Gastrocnemius medialis (tissue), 4 donors: ENCODE measurements at regions not wholly inside any gene's neighbourhood (a gene's known extent, or its start where the extent isn't known, plus 50 kb on each side); places are given as distances from the start of the nearest gene placed in this dataset.

ENCODE experiments used
- CTCF ChIP-seq, 5 experiments: fragments of 450-650 bp in 3 of 5; fragments of 200-600 bp in 2 of 5; sonication (generic) in 2 of 5; IDR thresholded peaks in 4 of 5; conservative IDR thresholded peaks in 1 of 5; 1 replicate in 4 of 5; 2 replicates in 1 of 5; pipeline ENCODE4 v1.5.1; 2016 to 2019; ENCODE audit warnings: antibody characterized with exemption in 5 of 5, mild to moderate bottlenecking in 3 of 5, moderate library complexity in 3 of 5
- POLR2A ChIP-seq, 2 donors: fragments of 450-650 bp; IDR thresholded peaks; one replicate each; pipeline ENCODE4 v1.6.1; 2017; ENCODE audit warnings: antibody characterized with exemption in 2 of 2, mild to moderate bottlenecking in 2 of 2, moderate library complexity in 2 of 2

GRCh38 chr4:154064244-154064643, 275.4 kb upstream of the SFRP2 start:
- no peak for TF ChIP-seq CTCF (IDR thresholded peaks at IDR 0.05 in 4 of 5, conservative IDR thresholded peaks at IDR 0.05 in 1 of 5)
- no peak for TF ChIP-seq POLR2A (IDR thresholded peaks at IDR 0.05)
